Fibroblast of the aortic adventitia (primary cell): ENCODE measurements at regions not wholly inside any gene's neighbourhood (a gene's known extent, or its start where the extent isn't known, plus 50 kb on each side); places are given as distances from the start of the nearest gene placed in this dataset.

ENCODE experiments used
- DNase-seq: peaks from one replicate; pipeline ENCODE4 v3.0.0-alpha.2; 2010; ENCODE audit warnings: low read depth
- H3K4me3 ChIP-seq: 2 replicates; pipeline ENCODE4 v1.5.1; 2011; ENCODE audit warnings: low read depth, mild to moderate bottlenecking, control low read depth, low read length, moderate library complexity
- TF ChIP-seq, protein P1 (sequence below): IDR thresholded peaks from 2 replicates; pipeline ENCODE4 v1.5.1; 2011; ENCODE audit warnings: mild to moderate bottlenecking, low read length, control low read depth, inconsistent platforms; ENCODE audit not compliant: insufficient read depth

DNA sequence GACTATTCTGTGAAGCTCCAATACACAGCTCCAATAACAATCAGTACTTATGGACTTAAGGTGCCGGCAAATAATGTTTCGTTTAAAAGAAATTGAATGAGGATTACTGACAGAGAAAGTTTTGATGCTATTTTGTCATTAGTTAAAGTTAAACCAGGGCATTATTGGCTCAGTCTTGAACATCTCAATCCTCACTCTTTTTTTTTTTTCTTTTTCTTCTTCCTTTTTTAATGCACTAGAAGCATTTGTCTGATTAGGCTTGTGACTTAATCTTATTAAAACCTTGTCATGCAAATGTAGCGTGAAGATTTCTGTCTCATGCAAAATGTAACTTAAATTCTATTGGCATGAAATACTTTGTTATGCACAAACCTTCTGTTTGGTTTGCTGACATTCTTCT is 346.8 kb upstream of the ADGRL2 start:
- TF ChIP-seq, protein P1, sequence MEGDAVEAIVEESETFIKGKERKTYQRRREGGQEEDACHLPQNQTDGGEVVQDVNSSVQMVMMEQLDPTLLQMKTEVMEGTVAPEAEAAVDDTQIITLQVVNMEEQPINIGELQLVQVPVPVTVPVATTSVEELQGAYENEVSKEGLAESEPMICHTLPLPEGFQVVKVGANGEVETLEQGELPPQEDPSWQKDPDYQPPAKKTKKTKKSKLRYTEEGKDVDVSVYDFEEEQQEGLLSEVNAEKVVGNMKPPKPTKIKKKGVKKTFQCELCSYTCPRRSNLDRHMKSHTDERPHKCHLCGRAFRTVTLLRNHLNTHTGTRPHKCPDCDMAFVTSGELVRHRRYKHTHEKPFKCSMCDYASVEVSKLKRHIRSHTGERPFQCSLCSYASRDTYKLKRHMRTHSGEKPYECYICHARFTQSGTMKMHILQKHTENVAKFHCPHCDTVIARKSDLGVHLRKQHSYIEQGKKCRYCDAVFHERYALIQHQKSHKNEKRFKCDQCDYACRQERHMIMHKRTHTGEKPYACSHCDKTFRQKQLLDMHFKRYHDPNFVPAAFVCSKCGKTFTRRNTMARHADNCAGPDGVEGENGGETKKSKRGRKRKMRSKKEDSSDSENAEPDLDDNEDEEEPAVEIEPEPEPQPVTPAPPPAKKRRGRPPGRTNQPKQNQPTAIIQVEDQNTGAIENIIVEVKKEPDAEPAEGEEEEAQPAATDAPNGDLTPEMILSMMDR: no peak
- no peak overlapping the region for H3K4me3 ChIP-seq
- DNase-seq: no peak

DNA sequence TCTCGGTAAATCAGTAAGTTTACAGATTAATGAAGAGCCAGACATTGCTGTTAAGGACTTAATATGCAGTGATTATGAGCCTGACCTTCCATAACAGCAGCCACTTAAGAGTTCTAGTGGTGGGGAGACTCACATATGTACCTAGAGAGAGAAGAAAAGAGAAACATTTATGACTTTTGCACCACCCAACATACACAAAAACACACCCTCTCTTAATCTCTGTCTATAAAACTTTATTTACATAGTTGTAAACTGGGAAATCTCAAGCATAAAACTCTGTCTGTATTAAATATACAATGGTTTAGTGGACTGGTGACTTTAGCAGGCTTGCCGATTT is 347.4 kb upstream of the ADGRL2 start:
- DNase-seq: no peak
- H3K4me3 ChIP-seq: no peak overlapping the region
- TF ChIP-seq, protein P1: no peak

DNA sequence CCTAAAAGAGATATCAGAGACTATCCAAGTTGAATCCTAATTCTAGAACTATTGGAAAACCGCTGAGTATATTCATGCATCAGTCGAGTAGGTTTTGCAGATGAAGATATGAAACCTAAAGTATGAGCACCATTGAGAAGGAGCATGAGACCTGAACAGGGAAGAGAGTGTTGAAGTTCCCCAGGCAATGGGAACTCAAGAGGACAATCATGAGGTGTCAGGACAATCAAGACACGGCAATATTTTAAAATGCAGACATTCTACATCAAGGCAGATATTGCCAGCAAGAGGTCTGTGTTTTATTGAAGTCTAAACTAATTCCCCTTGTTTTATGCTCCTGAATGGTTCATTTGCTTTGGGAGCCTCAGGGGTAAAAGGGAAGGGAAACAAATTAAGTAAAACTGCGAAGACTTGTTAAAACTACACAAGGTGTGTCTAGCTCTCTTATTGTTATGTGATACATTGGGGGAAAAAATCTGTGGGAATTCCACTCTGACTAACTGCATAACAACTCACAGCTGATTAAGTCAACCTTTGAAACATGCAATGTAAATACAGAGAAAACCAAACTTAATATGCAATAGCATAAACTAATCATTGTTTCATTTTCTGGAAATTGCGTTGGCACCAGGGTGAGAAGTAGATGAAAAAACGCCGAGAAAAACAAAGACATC is 347.9 kb upstream of the ADGRL2 start:
- DNase-seq: no peak
- H3K4me3 ChIP-seq: no peak overlapping the region
- TF ChIP-seq, protein P1: no peak

DNA sequence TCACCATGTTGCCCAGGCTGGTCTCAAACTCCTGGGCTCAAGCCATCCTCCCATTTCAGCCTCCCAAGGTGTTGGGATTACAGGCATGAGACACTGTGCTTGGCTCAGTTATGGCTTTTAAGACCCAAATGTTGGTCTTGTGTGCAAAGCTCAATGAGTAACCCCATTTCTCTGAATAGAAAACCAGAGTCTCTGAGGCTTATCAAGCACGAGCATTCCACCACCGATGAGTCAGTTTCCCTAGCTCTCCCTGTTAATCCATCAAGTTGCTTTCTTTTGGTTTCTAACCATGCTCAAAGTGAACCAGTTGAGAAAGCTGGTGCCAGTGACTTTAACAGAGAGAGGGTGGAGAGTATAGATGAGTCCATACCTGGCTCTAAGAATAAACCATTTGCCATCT is 350.9 kb upstream of the ADGRL2 start:
- no peak overlapping the region for H3K4me3 ChIP-seq
- DNase-seq: peak; percentile 27
- TF ChIP-seq, protein P1: no peak

DNA sequence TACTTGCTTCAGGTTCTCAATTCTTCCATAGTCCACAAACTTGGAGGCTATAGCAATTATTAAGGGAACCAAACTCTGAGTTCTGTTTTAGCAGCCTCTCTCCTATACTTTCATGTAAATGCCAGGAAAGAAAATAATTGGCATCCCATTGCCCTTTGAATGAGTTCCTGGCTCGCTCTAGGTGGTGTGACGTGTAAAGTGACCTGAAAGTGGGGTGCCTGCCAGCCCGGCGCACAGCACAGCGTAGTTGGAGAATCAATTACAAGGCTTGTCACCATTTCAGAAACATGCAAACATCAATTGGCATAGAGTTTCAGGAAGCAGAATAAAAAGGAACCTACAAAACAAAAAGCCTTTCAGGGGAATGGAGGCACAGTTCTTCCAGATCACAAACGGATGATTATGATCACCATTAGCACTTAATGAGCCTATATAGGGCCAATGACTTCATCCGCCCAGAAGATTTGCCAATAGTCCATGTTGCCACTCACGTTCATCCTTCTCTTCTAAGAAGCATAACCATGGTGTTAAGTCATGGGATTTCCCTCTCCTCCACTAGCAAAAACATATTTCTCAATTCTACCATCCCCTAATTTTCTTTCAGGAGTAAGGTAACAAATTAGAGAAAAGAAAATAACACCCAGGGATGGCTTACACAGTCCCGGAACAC is 354.6 kb upstream of the ADGRL2 start:
- no peak for DNase-seq
- H3K4me3 ChIP-seq: no peak overlapping the region
- TF ChIP-seq, protein P1: no peak

DNA sequence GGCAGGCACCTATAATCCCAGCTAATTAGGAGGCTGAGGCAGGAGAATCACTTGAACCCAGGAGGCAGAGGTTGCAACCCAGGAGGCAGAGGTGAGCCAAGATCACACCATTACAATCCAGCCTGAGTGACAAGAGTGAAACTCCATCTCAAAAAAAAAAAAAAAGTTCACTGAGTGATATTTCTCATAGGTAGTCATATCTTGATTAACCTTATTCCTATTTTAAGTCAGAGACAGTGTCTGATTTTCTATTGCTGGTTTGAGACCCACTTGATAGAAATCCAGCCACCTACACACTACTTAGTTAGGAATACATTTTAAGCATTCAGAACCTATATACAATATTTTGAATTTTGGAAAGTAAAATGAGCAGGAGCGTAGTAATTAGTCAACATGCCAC is 357.4 kb upstream of the ADGRL2 start:
- no peak overlapping the region for H3K4me3 ChIP-seq
- no peak for DNase-seq
- TF ChIP-seq, protein P1: no peak
